GM23338 (cell line): ENCODE measurements at regions not wholly inside any gene's neighbourhood (a gene's known extent, or its start where the extent isn't known, plus 50 kb on each side); places are given as distances from the start of the nearest gene placed in this dataset.

Source experiments
- ATAC-seq: fragments of 200-7000 bp; cut with Tn5 transposase; 3 replicates; pipeline ENCODE4 v1.9.1; 2020
- DNase-seq: peaks from one replicate; pipeline ENCODE4 v3.0.0-alpha.2; 2015; ENCODE audit warnings: low spot score
- H2AFZ ChIP-seq: fragments of 200-600 bp; sonication (generic); 2 replicates; pipeline ENCODE4 v1.8.0; 2016; ENCODE audit warnings: antibody characterized with exemption, mild to moderate bottlenecking, moderate library complexity
- H3F3A ChIP-seq: fragments of 200-600 bp; sonication (generic); replicated peaks from 2 replicates; pipeline ENCODE4 v1.8.0; 2017; ENCODE audit warnings: antibody characterized with exemption, mixed run types, low read depth
- H3K27ac ChIP-seq: fragments of 200-600 bp; sonication (generic); 2 replicates; pipeline ENCODE4 v1.6.1; 2016; ENCODE audit warnings: low read depth
- H3K27me3 ChIP-seq: fragments of 200-600 bp; sonication (generic); 2 replicates; pipeline ENCODE4 v1.8.0; 2016; ENCODE audit warnings: mild to moderate bottlenecking, mixed run types, moderate library complexity; ENCODE audit not compliant: insufficient read depth
- H3K36me3 ChIP-seq: fragments of 200-600 bp; sonication (generic); 2 replicates; pipeline ENCODE4 v1.8.0; 2016; ENCODE audit warnings: mild to moderate bottlenecking; ENCODE audit not compliant: insufficient read depth
- H3K4me1 ChIP-seq: fragments of 200-600 bp; sonication (generic); 2 replicates; pipeline ENCODE4 v1.8.0; 2016; ENCODE audit warnings: mild to moderate bottlenecking, moderate library complexity; ENCODE audit not compliant: insufficient read depth
- H3K4me2 ChIP-seq: fragments of 200-600 bp; sonication (generic); 2 replicates; pipeline ENCODE4 v1.7.1; 2017; ENCODE audit warnings: mixed run types
- H3K4me3 ChIP-seq: fragments of 200-600 bp; sonication (generic); 2 replicates; pipeline ENCODE4 v1.6.1; 2016; ENCODE audit warnings: mixed run types
- H3K79me2 ChIP-seq: fragments of 200-600 bp; sonication (generic); replicated peaks from 2 replicates; pipeline ENCODE4 v1.8.0; 2017; ENCODE audit warnings: mild to moderate bottlenecking; ENCODE audit not compliant: insufficient read depth
- H3K9me2 ChIP-seq: fragments of 200-600 bp; sonication (generic); 2 replicates; pipeline ENCODE4 v1.8.0; 2017; ENCODE audit not compliant: insufficient read depth
- H4K20me1 ChIP-seq: fragments of 200-600 bp; sonication (generic); replicated peaks from 2 replicates; pipeline ENCODE4 v1.8.0; 2017; ENCODE audit warnings: mild to moderate bottlenecking; ENCODE audit not compliant: insufficient read depth
- H3K27ac Mint-ChIP-seq: 2 replicates; pipeline ENCODE4 v1.8.0; 2020; ENCODE audit warnings: inconsistent platforms, mild to moderate bottlenecking, moderate library complexity, mixed read lengths
- H3K27me3 Mint-ChIP-seq: 3 replicates; pipeline ENCODE4 v1.8.0; 2022; ENCODE audit warnings: low read depth, mild to moderate bottlenecking, moderate library complexity, mixed read lengths, inconsistent platforms; ENCODE audit not compliant: insufficient read depth, poor library complexity
- H3K36me3 Mint-ChIP-seq: 3 replicates; pipeline ENCODE4 v1.8.0; 2021; ENCODE audit warnings: low read depth, mild to moderate bottlenecking, inconsistent platforms, moderate library complexity, mixed read lengths
- H3K4me1 Mint-ChIP-seq: 3 replicates; pipeline ENCODE4 v1.8.0; 2020; ENCODE audit warnings: mild to moderate bottlenecking, inconsistent platforms, mixed read lengths
- H3K4me3 Mint-ChIP-seq: 3 replicates; pipeline ENCODE4 v1.8.0; 2021; ENCODE audit warnings: moderate library complexity, mild to moderate bottlenecking, inconsistent platforms, mixed read lengths
- H3K9me3 Mint-ChIP-seq: 3 replicates; pipeline ENCODE4 v1.8.0; 2020; ENCODE audit warnings: moderate library complexity, mild to moderate bottlenecking, inconsistent platforms, mixed read lengths
- EZH2 ChIP-seq: fragments of 200-600 bp; sonication (generic); IDR thresholded peaks from one replicate; pipeline ENCODE4 v1.8.0; 2017; ENCODE audit warnings: antibody characterized with exemption, mild to moderate bottlenecking, low read depth; ENCODE audit not compliant: unreplicated experiment
- NANOG ChIP-seq: IDR thresholded peaks from 2 replicates; pipeline ENCODE4 v1.6.1; 2016; ENCODE audit warnings: antibody characterized with exemption, borderline replicate concordance
- POLR2AphosphoS5 ChIP-seq: IDR thresholded peaks from 2 replicates; pipeline ENCODE4 v1.6.1; 2016; ENCODE audit warnings: antibody characterized with exemption, low read depth
- STAT1 ChIP-seq: IDR thresholded peaks from one replicate; pipeline ENCODE4 v1.6.1; 2016; ENCODE audit warnings: antibody characterized with exemption; ENCODE audit not compliant: unreplicated experiment
- ZNF114 ChIP-seq: fragments of 250-450 bp; sonication (Bioruptor Pico); IDR thresholded peaks from 2 replicates; pipeline ENCODE4 v1.5.0; 2020; ENCODE audit warnings: mild to moderate bottlenecking, moderate library complexity
- ZNF331 ChIP-seq: fragments of 250-450 bp; sonication (Bioruptor Pico); IDR thresholded peaks from 2 replicates; pipeline ENCODE4 v1.5.0; 2020; ENCODE audit warnings: low read depth, mild to moderate bottlenecking, moderate library complexity
- TF ChIP-seq, protein P1 (sequence below): fragments of 250-450 bp; sonication (Bioruptor Pico); IDR thresholded peaks from 2 replicates; pipeline ENCODE4 v1.5.0; 2020; ENCODE audit warnings: mild to moderate bottlenecking, moderate library complexity
- TF ChIP-seq, protein P2 (sequence below), 2 experiments: fragments of 200-600 bp in 1 of 2; sonication (generic) in 1 of 2; conservative IDR thresholded peaks; 2 replicates each; pipeline versions ENCODE4 v1.5.1 to v1.6.1; 2016 to 2017; ENCODE audit warnings: antibody characterized with exemption in 2 of 2, low read depth in 2 of 2, mild to moderate bottlenecking in 2 of 2, moderate library complexity in 1 of 2
- TF ChIP-seq, protein P3 (sequence below): IDR thresholded peaks from 2 replicates; pipeline ENCODE4 v1.6.1; 2016; ENCODE audit warnings: antibody characterized with exemption
- TF ChIP-seq, protein P4 (sequence below): IDR thresholded peaks from one replicate; pipeline ENCODE4 v1.6.1; 2018; ENCODE audit warnings: antibody characterized with exemption; ENCODE audit not compliant: unreplicated experiment

DNA sequence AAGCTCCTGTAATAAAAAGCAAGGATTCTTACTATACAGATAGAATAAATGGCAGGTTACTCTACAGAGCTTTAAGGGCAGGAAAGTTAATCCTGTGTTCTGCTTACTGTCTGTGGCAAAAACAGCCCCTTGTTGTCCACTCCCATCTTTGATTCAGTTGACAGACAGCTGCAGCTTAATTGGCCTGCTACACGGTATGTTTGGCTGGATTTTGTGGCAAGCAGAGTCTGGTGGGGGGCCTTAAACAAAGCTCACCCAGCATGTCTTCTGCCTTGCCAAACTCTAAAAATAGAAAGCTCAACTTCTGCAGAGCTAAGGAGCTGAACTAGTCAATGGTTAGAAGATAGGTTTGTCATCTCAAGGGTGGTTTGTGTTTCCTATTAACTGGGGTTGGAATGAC lies 407.2 kb downstream of the HLX start:
- Histone ChIP-seq H3K4me2 (no peak overlapping the region), H4K20me1 (no peaks in the 10 kb centered on the region)
- H3K27me3 Mint-ChIP-seq: no peaks in the 10 kb centered on the region

DNA sequence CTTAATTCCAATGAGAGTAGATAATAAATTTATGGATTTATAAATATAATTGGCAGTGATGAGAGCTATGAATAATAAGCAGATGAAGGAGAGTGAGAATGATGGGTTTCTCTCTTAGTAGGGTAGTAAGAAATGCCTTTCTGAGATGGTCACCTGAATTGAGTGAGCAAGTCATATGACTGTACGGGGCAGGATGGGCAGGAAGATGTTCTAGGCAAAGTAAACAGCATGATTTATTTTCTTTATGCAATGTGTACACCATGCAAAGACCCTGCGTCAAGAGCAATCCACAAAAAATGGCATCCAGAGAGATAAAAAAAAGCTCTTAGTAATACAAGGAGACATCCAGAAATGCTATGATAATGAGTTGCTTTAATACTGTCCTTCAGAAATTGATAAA lies 409.9 kb downstream of the HLX start:
- no peaks in the 10 kb centered on the region for H3K79me2 ChIP-seq
- ATAC-seq (no peak), DNase-seq (no peak)
- H3K36me3 ChIP-seq: no peaks in the 10 kb centered on the region
- H3K9me2 ChIP-seq: no peaks in the 10 kb centered on the region
- H4K20me1 ChIP-seq: no peaks in the 10 kb centered on the region
- H3K27ac ChIP-seq: no peak overlapping the region
- no peaks in the 10 kb centered on the region for H3F3A ChIP-seq
- Mint-ChIP-seq H3K4me3 (no peak overlapping the region), H3K9me3 (no peaks in the 10 kb centered on the region), H3K36me3 (no peaks in the 10 kb centered on the region), H3K27me3 (no peaks in the 10 kb centered on the region), H3K4me1 (peaks cover 13% of the 10 kb centered on the region; the same call in 2 of the 3 replicates), H3K27ac (no peak overlapping the region)
- no peak overlapping the region for H2AFZ ChIP-seq
- H3K4me1 ChIP-seq: peaks cover 16% of the 10 kb centered on the region
- H3K4me2 ChIP-seq: no peak overlapping the region
- H3K4me3 ChIP-seq: no peak overlapping the region
- no peaks in the 10 kb centered on the region for H3K27me3 ChIP-seq
- TF ChIP-seq, protein P1, sequence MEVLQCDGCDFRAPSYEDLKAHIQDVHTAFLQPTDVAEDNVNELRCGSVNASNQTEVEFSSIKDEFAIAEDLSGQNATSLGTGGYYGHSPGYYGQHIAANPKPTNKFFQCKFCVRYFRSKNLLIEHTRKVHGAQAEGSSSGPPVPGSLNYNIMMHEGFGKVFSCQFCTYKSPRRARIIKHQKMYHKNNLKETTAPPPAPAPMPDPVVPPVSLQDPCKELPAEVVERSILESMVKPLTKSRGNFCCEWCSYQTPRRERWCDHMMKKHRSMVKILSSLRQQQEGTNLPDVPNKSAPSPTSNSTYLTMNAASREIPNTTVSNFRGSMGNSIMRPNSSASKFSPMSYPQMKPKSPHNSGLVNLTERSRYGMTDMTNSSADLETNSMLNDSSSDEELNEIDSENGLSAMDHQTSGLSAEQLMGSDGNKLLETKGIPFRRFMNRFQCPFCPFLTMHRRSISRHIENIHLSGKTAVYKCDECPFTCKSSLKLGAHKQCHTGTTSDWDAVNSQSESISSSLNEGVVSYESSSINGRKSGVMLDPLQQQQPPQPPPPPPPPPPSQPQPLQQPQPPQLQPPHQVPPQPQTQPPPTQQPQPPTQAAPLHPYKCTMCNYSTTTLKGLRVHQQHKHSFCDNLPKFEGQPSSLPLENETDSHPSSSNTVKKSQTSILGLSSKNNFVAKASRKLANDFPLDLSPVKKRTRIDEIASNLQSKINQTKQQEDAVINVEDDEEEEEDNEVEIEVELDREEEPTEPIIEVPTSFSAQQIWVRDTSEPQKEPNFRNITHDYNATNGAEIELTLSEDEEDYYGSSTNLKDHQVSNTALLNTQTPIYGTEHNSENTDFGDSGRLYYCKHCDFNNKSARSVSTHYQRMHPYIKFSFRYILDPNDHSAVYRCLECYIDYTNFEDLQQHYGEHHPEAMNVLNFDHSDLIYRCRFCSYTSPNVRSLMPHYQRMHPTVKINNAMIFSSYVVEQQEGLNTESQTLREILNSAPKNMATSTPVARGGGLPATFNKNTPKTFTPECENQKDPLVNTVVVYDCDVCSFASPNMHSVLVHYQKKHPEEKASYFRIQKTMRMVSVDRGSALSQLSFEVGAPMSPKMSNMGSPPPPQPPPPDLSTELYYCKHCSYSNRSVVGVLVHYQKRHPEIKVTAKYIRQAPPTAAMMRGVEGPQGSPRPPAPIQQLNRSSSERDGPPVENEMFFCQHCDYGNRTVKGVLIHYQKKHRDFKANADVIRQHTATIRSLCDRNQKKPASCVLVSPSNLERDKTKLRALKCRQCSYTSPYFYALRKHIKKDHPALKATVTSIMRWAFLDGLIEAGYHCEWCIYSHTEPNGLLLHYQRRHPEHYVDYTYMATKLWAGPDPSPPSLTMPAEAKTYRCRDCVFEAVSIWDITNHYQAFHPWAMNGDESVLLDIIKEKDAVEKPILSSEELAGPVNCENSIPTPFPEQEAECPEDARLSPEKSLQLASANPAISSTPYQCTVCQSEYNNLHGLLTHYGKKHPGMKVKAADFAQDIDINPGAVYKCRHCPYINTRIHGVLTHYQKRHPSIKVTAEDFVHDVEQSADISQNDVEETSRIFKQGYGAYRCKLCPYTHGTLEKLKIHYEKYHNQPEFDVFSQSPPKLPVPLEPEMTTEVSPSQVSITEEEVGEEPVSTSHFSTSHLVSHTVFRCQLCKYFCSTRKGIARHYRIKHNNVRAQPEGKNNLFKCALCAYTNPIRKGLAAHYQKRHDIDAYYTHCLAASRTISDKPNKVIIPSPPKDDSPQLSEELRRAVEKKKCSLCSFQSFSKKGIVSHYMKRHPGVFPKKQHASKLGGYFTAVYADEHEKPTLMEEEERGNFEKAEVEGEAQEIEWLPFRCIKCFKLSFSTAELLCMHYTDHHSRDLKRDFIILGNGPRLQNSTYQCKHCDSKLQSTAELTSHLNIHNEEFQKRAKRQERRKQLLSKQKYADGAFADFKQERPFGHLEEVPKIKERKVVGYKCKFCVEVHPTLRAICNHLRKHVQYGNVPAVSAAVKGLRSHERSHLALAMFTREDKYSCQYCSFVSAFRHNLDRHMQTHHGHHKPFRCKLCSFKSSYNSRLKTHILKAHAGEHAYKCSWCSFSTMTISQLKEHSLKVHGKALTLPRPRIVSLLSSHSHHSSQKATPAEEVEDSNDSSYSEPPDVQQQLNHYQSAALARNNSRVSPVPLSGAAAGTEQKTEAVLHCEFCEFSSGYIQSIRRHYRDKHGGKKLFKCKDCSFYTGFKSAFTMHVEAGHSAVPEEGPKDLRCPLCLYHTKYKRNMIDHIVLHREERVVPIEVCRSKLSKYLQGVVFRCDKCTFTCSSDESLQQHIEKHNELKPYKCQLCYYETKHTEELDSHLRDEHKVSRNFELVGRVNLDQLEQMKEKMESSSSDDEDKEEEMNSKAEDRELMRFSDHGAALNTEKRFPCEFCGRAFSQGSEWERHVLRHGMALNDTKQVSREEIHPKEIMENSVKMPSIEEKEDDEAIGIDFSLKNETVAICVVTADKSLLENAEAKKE (CRISPR knock-in tag): no peak
- TF ChIP-seq NANOG: no peak
- no peak for TF ChIP-seq EZH2
- TF ChIP-seq, protein P2, sequence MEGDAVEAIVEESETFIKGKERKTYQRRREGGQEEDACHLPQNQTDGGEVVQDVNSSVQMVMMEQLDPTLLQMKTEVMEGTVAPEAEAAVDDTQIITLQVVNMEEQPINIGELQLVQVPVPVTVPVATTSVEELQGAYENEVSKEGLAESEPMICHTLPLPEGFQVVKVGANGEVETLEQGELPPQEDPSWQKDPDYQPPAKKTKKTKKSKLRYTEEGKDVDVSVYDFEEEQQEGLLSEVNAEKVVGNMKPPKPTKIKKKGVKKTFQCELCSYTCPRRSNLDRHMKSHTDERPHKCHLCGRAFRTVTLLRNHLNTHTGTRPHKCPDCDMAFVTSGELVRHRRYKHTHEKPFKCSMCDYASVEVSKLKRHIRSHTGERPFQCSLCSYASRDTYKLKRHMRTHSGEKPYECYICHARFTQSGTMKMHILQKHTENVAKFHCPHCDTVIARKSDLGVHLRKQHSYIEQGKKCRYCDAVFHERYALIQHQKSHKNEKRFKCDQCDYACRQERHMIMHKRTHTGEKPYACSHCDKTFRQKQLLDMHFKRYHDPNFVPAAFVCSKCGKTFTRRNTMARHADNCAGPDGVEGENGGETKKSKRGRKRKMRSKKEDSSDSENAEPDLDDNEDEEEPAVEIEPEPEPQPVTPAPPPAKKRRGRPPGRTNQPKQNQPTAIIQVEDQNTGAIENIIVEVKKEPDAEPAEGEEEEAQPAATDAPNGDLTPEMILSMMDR (conservative IDR thresholded peaks at IDR 0.05; ENCODE audit: low read depth in 2 of 2): no peak
- TF ChIP-seq STAT1: no peak
- no peak for TF ChIP-seq ZNF331 (CRISPR knock-in tag)
- TF ChIP-seq, protein P3, sequence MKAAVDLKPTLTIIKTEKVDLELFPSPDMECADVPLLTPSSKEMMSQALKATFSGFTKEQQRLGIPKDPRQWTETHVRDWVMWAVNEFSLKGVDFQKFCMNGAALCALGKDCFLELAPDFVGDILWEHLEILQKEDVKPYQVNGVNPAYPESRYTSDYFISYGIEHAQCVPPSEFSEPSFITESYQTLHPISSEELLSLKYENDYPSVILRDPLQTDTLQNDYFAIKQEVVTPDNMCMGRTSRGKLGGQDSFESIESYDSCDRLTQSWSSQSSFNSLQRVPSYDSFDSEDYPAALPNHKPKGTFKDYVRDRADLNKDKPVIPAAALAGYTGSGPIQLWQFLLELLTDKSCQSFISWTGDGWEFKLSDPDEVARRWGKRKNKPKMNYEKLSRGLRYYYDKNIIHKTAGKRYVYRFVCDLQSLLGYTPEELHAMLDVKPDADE: no peak
- TF ChIP-seq, protein P4, sequence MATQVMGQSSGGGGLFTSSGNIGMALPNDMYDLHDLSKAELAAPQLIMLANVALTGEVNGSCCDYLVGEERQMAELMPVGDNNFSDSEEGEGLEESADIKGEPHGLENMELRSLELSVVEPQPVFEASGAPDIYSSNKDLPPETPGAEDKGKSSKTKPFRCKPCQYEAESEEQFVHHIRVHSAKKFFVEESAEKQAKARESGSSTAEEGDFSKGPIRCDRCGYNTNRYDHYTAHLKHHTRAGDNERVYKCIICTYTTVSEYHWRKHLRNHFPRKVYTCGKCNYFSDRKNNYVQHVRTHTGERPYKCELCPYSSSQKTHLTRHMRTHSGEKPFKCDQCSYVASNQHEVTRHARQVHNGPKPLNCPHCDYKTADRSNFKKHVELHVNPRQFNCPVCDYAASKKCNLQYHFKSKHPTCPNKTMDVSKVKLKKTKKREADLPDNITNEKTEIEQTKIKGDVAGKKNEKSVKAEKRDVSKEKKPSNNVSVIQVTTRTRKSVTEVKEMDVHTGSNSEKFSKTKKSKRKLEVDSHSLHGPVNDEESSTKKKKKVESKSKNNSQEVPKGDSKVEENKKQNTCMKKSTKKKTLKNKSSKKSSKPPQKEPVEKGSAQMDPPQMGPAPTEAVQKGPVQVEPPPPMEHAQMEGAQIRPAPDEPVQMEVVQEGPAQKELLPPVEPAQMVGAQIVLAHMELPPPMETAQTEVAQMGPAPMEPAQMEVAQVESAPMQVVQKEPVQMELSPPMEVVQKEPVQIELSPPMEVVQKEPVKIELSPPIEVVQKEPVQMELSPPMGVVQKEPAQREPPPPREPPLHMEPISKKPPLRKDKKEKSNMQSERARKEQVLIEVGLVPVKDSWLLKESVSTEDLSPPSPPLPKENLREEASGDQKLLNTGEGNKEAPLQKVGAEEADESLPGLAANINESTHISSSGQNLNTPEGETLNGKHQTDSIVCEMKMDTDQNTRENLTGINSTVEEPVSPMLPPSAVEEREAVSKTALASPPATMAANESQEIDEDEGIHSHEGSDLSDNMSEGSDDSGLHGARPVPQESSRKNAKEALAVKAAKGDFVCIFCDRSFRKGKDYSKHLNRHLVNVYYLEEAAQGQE: no peak
- no peak for TF ChIP-seq ZNF114 (CRISPR knock-in tag)

More for the DNA sequence above, 407.2 kb downstream of the HLX start:
- H3K4me1 ChIP-seq: peaks cover 8% of the 10 kb centered on the region; the same call in 1 of the 2 replicates
- no peaks in the 10 kb centered on the region for H3K79me2 ChIP-seq
- no peak for TF ChIP-seq POLR2AphosphoS5
- no peak for TF ChIP-seq ZNF331 (CRISPR knock-in tag)
- no peak for TF ChIP-seq NANOG
- no peak overlapping the region for H2AFZ ChIP-seq
- no peak overlapping the region for H3K27ac ChIP-seq
- DNase-seq (no peak), ATAC-seq (no peak)
- H3K27ac Mint-ChIP-seq: no peak overlapping the region
- no peak overlapping the region for H3K4me3 Mint-ChIP-seq
- H3K36me3 Mint-ChIP-seq: no peaks in the 10 kb centered on the region
- H3K4me3 ChIP-seq: no peak overlapping the region
- H3F3A ChIP-seq: no peaks in the 10 kb centered on the region
- H3K4me1 Mint-ChIP-seq: peaks cover 4% of the 10 kb centered on the region; the same call in 1 of the 3 replicates
- no peaks in the 10 kb centered on the region for H3K9me3 Mint-ChIP-seq
- no peaks in the 10 kb centered on the region for H3K9me2 ChIP-seq
- no peaks in the 10 kb centered on the region for H3K27me3 ChIP-seq
- no peaks in the 10 kb centered on the region for H3K36me3 ChIP-seq
